Small intestine (tissue), 7 donors: ENCODE measurements at regions not wholly inside any gene's neighbourhood (a gene's known extent, or its start where the extent isn't known, plus 50 kb on each side); places are given as distances from the start of the nearest gene placed in this dataset.

Source experiments
- DNase-seq, 2 donors: peaks; one replicate each; pipeline versions ENCODE4 v3.0.0 to v3.0.0-alpha.2; 2013
- FAIRE-seq: peaks from 2 replicates; lab custom pipeline; 2012; peaks lifted over from hg19 to GRCh38; lab: Jason Lieb, UNC
- H3K27ac ChIP-seq, 3 donors: one replicate each; pipeline ENCODE4 v1.5.1; 2013; ENCODE audit warnings: low read length in 2 of 3, mild to moderate bottlenecking in 2 of 3, control low read depth in 1 of 3, inconsistent platforms in 1 of 3, low read depth in 1 of 3, moderate library complexity in 1 of 3
- H3K27me3 ChIP-seq, 3 donors: one replicate each; pipeline ENCODE4 v1.6.1; 2013; ENCODE audit warnings: low read length in 3 of 3, inconsistent platforms in 1 of 3; ENCODE audit not compliant: control insufficient read depth in 3 of 3, insufficient read depth in 3 of 3
- H3K36me3 ChIP-seq, 3 donors: one replicate each; pipeline ENCODE4 v1.6.1; 2013; ENCODE audit warnings: low read length in 3 of 3, inconsistent platforms in 1 of 3, low read depth in 1 of 3, mild to moderate bottlenecking in 1 of 3, moderate library complexity in 1 of 3; ENCODE audit not compliant: control insufficient read depth in 3 of 3, insufficient read depth in 2 of 3
- H3K4me1 ChIP-seq, 3 donors: one replicate each; pipeline ENCODE4 v1.6.1; 2013; ENCODE audit warnings: low read length in 2 of 3, inconsistent platforms in 1 of 3, low read depth in 1 of 3, mild to moderate bottlenecking in 1 of 3, moderate library complexity in 1 of 3; ENCODE audit not compliant: control insufficient read depth in 3 of 3, insufficient read depth in 2 of 3
- H3K4me3 ChIP-seq, 3 donors: one replicate each; pipeline ENCODE4 v1.5.1; 2013; ENCODE audit warnings: low read length in 3 of 3, control low read depth in 1 of 3, inconsistent platforms in 1 of 3, low read depth in 1 of 3, mild to moderate bottlenecking in 1 of 3, moderate library complexity in 1 of 3
- H3K9me3 ChIP-seq, 2 donors: one replicate each; pipeline ENCODE4 v1.6.1; 2013; ENCODE audit warnings: low read depth in 1 of 2, low read length in 1 of 2; ENCODE audit not compliant: control insufficient read depth in 2 of 2, insufficient read depth in 1 of 2
- WGBS, 3 donors: extraction: QIAGEN DNeasy Blood & Tissue Kit; methylation state at CpG; one replicate each; pipeline ENCODE4 v1.1.7; 2013; 5-methylcytosine and 5-hydroxymethylcytosine counted together
- donor health status: healthy with polysubstance abuse.
- donor health status: control.
- donor health status: control.
- donor health status: Bipolar disorder and iron deficiency.
- donor health status: healthy.

- no peak for DNase-seq
- no peak for FAIRE-seq
- Histone ChIP-seq H3K27me3 (no peaks in the 10 kb centered on the region), H3K27ac (no peak overlapping the region), H3K4me3 (no peak overlapping the region), H3K36me3 (no peaks in the 10 kb centered on the region), H3K4me1 (no peaks in the 10 kb centered on the region), H3K9me3 (no peaks in the 10 kb centered on the region)
- WGBS, 3 donors, result 64 to 75% (median 75%) methylated on average over 3 of the region's 3 CpGs
Observed at GRCh38 chr4:114265342-114265741, 285.9 kb upstream of the ARSJ start.

- H3K27ac ChIP-seq, result no peak overlapping the region
- FAIRE-seq (no peak), DNase-seq (no peak)
- 91 to 100% (median 92%) methylated on average over 1 of the region's 1 CpG for WGBS, 3 donors
- no peaks in the 10 kb centered on the region for H3K9me3 ChIP-seq
- H3K4me3 ChIP-seq, result no peak overlapping the region
- no peaks in the 10 kb centered on the region for H3K4me1 ChIP-seq
- H3K27me3 ChIP-seq, result no peaks in the 10 kb centered on the region
- no peaks in the 10 kb centered on the region for H3K36me3 ChIP-seq
Observed at GRCh38 chr4:114267976-114268375, 288.5 kb upstream of the ARSJ start.

GRCh38 chr4:114271031-114271430 lies 291.6 kb upstream of the ARSJ start:
- no peaks in the 10 kb centered on the region for H3K36me3 ChIP-seq
- DNase-seq (peak in 1 of 2 donors; percentile 0), FAIRE-seq (no peak)
- H3K4me3 ChIP-seq, result no peak overlapping the region
- H3K4me1 ChIP-seq, result no peaks in the 10 kb centered on the region
- no peak overlapping the region for H3K27ac ChIP-seq
- no peaks in the 10 kb centered on the region for H3K9me3 ChIP-seq
- H3K27me3 ChIP-seq, result no peaks in the 10 kb centered on the region

- Histone ChIP-seq H3K4me3 (no peak overlapping the region), H3K27me3 (no peaks in the 10 kb centered on the region), H3K9me3 (no peaks in the 10 kb centered on the region), H3K27ac (no peak overlapping the region), H3K4me1 (no peaks in the 10 kb centered on the region), H3K36me3 (no peaks in the 10 kb centered on the region)
- FAIRE-seq (no peak), DNase-seq (peak in 1 of 2 donors; percentile 1)
Observed at GRCh38 chr4:114272226-114272625, 292.8 kb upstream of the ARSJ start.

DNA sequence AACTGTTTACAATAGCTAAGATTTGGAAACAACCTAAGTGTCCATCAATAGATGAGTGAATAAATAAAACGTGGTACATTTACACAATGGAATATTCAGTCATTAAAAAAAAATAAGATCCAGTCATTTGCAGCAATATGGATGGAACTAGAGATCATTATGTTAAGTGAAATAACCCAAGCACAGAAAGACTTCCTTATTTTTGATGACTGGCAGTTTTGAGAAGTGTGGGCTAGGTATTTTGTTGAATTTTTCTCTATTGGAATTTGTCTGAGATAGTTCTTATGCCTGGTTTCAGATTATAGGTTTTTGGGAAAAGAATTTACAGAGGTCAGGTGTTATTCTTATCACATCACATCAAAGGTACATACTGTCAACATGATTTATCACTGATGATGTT lies 293.8 kb upstream of the ARSJ start:
- no peaks in the 10 kb centered on the region for H3K4me1 ChIP-seq
- no peaks in the 10 kb centered on the region for H3K9me3 ChIP-seq
- H3K27me3 ChIP-seq, result no peaks in the 10 kb centered on the region
- no peaks in the 10 kb centered on the region for H3K36me3 ChIP-seq
- H3K27ac ChIP-seq, result no peak overlapping the region
- FAIRE-seq (no peak), DNase-seq (peak in 1 of 2 donors; percentile 0)
- no peak overlapping the region for H3K4me3 ChIP-seq
- WGBS, 3 donors, result 51 to 71% (median 54%) methylated on average over 1 of the region's 1 CpG

DNA sequence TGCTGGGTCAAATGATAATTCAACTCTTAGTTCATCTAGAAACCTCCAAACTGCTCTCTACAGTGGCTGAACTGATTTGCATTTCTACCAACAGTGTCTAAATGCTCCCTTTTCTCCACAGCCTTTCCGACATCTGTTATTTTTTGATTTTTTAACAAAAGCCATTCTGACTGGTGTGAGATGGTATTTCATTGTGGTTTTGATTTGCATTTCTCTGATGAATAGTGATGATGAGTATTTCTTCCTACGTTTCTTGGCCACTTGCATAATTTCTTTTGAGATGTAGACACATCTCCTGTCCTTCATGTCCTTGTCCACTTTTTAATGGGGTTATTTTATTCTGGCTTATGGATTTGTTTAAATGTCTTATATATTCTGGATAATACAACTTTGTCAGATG lies 298.2 kb upstream of the ARSJ start:
- no peaks in the 10 kb centered on the region for H3K36me3 ChIP-seq
- DNase-seq, result no peak

GRCh38 chr4:114279066-114279465 lies 299.6 kb upstream of the ARSJ start:
- Histone ChIP-seq H3K36me3 (no peaks in the 10 kb centered on the region), H3K9me3 (no peaks in the 10 kb centered on the region), H3K27ac (peak overlapping the region in 1 of 3 donors; percentile 75), H3K27me3 (no peaks in the 10 kb centered on the region), H3K4me3 (no peak overlapping the region), H3K4me1 (peaks cover 0 to 18% (median 0%) of the 10 kb centered on the region in 3 donors)
- no peak for FAIRE-seq
- WGBS, 3 donors, result 69 to 77% (median 72%) methylated on average over 2 of the region's 2 CpGs
- DNase-seq, result no peak

More for the DNA sequence above, 298.2 kb upstream of the ARSJ start:
- H3K4me3 ChIP-seq, result no peak overlapping the region
- FAIRE-seq, result no peak
- 71 to 96% (median 79%) methylated on average over 2 of the region's 2 CpGs for WGBS, 3 donors
- H3K27ac ChIP-seq, result no peak overlapping the region
- no peaks in the 10 kb centered on the region for H3K27me3 ChIP-seq
- H3K4me1 ChIP-seq, result peaks cover 0 to 18% (median 0%) of the 10 kb centered on the region in 3 donors
- H3K9me3 ChIP-seq, result no peaks in the 10 kb centered on the region

DNA sequence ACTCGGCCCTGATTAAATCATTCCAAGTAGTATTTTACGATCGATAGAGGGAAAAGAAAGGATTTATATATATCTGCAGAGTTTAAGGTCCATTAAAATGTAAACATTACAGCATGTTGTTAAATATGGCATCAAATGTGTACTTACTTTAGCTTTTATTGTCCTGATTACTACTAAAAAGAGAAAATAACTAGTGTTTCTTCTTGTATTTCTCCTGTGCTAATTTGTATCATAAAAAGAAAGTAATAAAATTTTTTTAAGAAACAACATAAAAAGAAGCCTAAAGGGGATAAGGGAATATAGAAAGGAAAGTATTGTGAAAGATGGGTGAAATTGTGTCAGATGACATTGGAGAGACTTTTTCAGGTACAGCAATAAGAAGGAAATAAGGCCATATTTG lies 300.3 kb upstream of the ARSJ start:
- Histone ChIP-seq H3K9me3 (no peaks in the 10 kb centered on the region), H3K27me3 (no peaks in the 10 kb centered on the region), H3K4me1 (peaks cover 0 to 18% (median 0%) of the 10 kb centered on the region in 3 donors), H3K4me3 (no peak overlapping the region), H3K27ac (peak overlapping the region in 1 of 3 donors; percentile 75), H3K36me3 (no peaks in the 10 kb centered on the region)
- DNase-seq (peak; percentile 36 to 57), FAIRE-seq (no peak)
- WGBS, 3 donors, result 12 to 61% (median 44%) methylated on average over 3 of the region's 3 CpGs

DNA sequence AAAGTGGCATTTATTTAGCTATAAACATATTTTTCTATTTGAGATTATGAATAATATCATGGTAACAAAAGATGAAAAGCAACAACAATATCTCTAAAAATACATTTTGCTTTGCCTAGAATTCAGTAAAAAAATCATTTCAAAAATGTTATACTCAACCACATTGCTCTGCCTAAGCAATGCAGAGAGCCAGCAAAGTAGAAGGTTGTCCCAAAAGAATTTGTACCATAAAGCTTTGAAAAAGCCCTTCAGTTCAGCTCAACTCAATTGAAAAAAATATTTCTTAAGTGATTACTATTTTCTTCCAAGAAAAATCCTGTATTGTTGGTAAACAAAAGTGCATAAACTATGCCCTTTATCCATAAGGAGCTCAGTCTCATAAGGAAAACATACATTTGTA lies 301.2 kb upstream of the ARSJ start:
- H3K9me3 ChIP-seq, result no peaks in the 10 kb centered on the region
- DNase-seq, result no peak
- no peak for FAIRE-seq

More for the DNA sequence above, 301.2 kb upstream of the ARSJ start:
- peak overlapping the region in 1 of 3 donors; percentile 75 for H3K27ac ChIP-seq
- no peaks in the 10 kb centered on the region for H3K27me3 ChIP-seq
- H3K4me3 ChIP-seq, result no peak overlapping the region
- peaks cover 0 to 18% (median 0%) of the 10 kb centered on the region in 3 donors for H3K4me1 ChIP-seq
- no peaks in the 10 kb centered on the region for H3K36me3 ChIP-seq
